Stimulated activated CD4-positive, alpha-beta T cell treated with anti-CD3 and anti-CD28 coated beads, Interleukin-4, amount 100 ng/mL, for 4 hours (primary cell): ENCODE measurements at regions not wholly inside any gene's neighbourhood (a gene's known extent, or its start where the extent isn't known, plus 50 kb on each side); places are given as distances from the start of the nearest gene placed in this dataset.

Source experiments
- DNase-seq, 2 experiments: peaks; one replicate each; pipeline ENCODE4 v3.0.0-alpha.2; 2020

DNA sequence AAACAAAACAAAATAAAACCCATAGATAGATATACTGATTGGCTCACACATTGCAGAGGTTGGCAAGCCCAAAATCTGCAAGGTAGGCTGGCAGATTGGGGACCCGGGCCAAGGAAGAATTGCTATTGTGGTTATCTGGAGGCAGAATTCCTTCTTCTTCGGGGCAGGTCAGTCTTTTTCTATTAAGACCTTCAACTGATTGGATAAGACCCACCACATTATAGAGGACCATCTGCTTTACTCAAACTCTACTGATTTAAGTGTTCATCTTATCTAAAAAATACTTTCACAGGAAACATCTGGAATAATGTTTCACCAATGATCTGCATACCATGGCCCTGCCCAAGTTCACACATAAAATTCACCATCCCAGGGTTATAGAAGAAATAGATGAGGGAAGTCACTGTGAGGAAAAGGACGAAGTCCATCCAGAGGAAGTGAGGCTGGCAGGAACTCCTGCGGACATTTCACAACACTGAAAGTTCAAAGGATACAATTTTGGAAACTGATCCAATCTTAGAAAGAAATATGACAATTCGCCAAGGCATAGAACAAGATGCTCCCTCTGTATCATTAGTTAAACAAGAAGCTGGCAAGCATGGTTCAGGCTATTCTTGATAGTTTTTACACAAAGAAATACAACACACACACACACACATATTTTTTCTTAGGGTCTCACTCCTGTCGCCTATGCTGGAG is 127.6 kb upstream of the MED13L start:
- DNase-seq: no peak

DNA sequence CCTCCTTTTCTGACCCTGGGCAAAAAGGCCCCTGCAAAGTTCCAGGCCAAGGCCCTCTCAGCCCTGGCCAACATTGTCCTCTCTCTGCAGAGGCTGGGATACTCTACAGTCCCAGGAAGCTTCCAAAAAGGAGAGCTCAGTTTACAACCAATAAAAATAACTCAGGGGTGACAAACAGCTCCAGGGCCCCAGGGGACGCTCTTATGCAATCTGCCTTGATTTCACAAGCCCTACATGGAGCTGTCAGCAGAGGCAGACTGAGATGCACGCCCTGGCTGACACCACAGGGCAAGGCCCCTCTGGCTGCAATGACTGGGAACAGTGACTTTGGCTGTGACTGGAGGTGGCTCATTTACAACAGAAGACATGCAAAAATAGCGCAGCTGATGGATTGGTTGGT is 129.0 kb upstream of the MED13L start:
- DNase-seq: no peak

DNA sequence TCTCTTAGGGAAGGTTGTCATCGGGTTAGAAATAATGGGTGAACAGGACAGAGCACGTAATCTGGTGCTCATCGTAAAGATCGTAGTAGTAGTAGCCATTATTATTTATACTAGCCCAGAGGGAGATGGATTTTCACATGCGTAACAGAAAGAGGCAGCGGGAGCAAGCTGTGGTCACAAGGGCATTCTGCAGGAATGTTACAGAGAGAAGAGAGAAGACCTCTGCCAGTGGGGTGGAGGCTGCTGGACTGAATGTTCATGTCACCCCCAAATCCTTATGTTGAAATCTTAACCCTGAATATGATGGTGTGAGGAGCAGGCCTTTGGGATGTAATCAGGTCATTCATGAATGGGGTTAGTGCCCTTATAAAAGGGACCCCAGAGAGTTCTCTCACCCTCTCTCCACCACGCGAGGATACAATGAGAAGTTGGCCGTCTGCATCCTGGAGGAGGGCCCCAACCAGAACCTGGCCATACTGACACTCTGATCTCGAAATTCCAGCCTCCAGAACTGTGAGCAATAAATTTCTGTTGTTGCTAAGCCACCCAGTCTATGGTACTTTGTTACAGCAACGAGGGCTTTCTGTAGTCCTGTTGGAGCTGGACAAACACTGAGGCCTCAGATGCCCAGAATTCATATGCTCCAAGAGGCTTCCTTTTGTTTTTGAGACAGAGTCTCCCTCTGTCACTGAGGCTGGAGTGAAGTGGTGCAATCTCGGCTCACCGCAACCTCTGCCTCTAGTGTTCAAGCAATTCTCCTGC is 131.2 kb upstream of the MED13L start:
- no peak for DNase-seq

DNA sequence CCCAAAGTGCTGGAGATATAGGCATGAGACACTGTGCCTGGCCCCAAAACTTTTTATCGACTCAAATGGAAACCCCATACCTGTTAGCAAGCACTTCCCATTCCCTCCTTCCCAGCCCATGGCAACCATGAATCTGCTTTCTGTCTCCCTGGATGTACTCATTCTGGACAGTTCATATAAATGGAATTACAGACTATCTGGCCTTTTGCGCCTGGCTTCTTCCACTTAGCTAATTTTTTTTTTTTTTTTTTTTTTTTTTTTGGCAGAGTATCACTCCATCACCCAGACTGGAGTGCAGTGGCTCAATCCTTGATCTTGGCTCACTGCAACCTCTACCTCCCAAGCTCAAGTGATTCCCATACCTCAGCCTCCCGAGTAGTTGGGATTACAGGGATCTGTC is 134.5 kb upstream of the MED13L start:
- DNase-seq: no peak

DNA sequence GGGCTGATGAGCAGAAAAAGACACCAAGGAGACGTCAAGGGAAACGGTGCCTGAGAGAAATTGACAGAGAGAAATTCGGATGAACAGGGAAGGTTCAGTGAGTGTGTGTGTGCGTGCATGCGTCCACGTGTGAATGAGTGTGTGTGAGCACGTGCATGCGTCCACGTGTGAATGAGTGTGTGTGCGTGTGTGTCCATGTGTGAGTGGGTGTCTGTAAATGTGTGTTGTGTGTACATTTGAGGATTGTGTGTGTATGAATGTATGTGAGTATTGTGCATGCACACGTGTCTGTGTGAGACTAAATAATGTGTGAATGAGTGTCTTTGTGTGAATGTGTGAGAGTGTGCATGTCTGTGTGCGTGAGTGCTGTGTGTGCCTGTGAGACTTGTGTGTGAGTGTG is 137.4 kb upstream of the MED13L start:
- no peak for DNase-seq

DNA sequence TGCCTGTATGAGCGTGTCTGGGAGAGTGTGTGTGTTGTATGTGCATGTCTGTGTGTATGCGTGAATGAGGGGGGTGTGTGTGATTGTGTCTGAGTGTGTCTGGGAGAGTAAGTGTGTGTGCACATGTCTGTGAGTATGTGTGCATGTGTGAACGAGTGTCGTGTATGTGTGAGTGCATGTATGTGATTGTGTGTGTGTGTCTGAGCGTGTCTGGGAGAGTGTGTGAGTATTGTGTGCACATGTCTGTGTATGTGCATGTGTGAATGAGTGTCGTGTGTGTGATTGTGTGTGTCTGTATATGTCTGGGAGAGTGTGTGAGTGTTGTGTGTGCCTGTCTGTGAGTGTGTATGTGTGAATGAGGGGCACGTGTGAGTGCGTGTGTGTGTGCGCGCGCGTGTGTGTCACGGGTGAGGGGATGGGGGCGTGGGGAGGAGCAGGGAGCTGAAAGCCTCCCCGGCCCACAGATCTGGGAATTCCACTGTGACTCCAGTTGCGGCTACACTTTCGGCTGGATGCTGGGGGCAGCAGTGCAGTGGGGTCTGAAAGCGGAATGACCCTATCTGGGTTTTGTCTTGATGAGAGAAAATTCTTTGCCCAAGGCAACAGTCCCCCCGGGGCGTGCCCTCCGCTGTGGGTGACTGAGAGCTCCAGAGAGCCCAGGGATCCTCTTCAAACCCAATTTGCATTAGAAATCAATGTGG is 138.1 kb upstream of the MED13L start:
- no peak for DNase-seq

DNA sequence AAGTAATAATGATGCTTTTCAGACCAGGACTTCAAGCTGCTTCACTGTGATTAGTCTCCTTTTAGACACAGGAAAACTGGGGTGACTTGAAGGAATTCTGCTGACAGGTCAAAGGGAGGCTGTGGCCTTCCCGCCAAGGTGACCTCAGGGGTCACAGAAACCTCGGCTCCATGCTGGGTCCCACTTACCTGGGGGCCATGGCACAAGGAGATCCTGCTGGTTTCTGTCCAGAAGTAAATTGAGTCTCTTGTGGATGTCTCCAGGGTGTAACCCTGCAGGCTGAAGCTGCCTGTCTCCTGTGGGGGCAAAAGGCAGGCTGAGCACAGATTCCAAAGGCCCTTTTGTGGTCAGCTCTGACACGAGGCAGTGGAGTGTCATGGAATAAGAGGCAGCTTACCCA is 138.7 kb upstream of the MED13L start:
- no peak for DNase-seq

DNA sequence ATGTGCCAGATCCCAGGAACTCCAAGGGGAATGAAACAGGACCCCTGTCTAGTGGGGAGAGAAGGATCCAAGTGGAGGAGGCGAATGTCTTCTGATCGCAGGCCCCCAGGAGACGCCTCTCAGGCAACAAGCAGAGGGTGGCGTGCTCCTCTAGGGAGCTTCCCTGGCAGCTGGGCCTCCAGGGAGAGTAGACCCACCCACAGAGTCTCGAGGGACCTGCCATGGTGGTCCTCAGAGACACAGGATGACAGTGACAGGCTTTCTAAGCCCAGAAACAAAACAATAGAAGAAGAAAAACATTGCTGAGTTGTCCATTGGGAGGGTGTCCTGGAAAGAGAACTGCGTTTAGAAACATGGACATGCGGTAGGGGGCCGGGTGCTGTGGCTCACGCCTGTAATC is 140.6 kb upstream of the MAP1LC3B2 start:
- DNase-seq: no peak

DNA sequence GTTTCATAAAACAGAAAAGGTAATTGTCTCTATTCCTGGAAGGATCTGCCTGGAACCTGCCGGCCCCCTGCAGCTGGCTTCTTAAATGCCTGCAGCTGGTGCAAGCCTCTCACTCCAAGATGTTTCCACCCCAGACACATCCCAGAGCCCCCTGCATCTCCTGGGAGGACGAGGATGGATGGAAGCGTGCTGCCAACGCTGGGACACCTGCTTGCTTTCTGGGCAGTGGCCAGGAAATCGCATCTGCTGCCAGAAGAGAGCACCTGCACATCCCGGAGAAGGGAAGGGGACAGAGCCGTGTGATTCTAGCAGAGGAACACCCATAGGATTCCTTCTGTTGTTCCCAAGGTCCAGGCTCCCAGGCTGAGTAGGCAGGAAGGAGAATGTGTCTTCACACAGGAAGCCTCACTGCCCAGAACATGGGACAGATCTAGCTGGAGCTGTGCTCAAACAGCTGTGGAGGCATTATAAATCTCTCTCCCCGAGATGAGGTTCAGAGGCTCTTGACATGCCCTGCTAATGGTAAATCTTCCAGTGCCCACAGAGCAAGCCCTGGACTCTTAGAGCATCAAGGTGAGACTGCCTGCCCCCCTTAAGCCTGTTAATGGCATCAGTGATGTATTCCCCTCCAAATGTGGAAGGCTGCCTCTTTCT is 138.8 kb upstream of the MAP1LC3B2 start:
- no peak for DNase-seq

DNA sequence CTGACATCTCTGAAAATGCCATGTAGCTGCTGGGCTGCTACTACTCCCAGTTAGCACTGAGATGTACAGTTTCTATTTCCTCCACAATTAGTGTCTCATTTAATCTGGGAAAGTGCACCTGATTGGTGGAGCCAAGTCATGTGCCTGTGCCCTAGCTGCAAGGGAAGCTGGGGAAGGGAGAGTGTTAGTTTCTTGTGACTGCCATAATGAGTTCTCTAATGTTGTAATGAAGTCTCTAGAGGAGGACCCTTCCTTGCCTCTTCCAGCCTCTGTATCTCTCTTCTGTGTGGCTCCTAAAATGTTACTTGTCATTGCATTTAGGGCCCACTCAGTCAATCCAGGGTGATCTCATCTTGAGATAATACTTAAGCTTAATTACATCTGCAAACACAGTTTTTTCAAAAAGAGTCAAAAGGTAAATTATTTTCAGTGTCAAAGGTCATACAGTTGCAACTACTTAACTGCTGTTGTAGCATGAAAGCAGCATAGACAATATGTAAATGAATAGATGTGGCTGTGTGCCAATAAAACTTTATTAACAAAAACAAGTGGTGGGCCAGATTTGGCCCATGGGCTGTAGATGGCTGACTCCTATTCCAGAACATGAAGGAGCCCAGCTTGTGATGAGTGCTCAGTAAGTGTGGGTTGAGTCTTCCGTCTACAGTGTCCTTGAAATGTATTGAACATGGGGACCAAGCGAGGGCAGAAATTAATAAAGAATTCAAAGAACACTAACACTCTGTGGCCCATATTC is 137.2 kb upstream of the MAP1LC3B2 start:
- no peak for DNase-seq

DNA sequence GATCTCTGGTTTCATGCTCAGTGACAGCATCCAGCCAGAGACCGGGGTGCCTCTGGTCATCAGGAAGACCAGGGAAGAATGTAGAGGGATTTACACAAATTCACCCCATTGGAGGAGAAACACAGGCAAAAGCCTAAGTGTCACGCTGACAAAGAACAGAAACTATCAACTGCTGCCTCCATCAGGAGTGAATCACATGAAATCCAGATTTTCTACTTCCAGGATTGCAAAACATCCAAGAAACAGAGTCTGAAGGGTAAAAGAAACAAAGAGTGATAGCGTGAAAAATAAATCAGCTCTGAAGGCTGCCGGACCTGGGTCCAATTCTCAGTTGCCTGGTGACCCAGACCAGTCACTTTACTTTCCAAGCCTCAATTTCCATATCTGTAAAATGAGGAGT is 136.1 kb upstream of the MAP1LC3B2 start:
- no peak for DNase-seq

DNA sequence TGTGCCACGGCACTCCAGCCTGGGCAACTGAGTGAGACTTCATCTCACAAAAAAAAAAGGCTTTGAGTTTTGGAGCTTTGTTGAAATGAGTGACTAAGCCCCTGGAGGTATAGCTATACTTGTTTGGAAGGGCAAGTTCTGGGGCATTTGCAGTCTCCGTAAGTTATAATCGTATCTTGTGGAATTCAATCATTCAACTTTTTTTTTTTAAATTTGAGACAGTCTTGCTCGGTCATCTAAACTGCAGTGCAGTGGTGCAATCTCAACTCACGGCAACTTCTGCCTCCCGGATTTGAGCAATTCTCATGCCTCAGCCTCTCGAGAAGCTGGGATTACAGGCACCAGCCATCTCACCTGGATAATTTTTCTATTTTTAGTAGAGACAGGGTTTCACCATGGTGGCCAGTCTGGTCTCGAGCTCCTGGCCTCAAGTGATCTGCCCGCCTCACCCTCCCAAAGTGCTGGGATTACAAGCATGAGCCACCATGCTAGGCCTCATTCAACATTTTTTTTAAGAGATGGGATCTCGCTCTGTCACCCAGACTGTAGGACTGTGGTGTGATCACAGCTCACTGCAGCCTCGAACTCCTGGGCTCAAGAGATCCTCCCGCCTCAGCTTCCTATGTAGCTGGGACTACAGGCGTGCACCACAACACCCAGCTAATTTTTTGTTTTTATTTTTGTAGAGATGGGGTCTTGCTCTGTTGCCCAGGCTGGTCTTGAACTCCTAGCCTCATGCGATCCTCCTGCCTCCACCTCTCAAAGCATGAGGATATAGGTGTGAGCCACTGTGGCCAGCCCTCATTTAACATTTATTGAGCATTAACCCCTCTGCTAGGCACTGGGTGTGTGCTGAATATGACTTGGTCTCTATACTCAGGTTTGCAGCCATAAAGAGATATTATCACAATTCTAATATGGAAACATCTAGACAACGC is 133.7 kb upstream of the MAP1LC3B2 start:
- DNase-seq: no peak

DNA sequence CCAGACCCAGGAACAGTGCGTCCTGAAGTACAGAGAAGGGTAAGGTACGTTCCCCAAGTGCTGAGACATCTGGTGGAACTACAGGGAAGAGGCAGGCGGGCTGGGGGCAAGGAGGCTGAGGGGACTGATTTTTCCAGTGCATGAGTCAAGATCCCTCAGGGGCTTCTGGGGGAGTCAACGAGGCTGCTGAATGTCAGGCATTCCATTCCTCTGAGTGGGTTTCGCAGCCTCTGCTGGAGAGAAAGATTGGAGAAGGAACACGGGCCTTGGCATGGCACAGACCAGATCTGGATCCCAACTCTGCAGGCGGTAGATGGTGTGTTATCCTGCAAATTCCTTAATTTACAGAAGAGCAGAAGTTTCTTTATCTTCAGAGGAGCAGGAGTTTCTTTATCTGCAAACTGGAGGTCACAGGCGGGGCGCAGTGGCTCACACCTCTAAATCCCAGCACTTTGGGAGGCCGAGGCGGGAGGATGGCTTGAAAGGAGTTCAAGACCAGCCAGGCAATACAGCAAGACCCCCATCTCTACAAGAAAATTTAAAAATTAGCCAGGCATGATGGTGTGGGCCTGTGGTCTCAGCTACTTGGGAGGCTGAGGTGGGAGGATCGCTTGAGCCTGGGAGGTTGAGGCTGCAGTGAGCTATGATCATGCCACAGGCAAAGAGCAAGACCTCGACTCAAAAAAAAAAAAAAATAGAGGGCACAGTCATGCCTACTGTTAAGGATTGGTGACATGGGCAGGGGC is 132.6 kb upstream of the MAP1LC3B2 start:
- no peak for DNase-seq

DNA sequence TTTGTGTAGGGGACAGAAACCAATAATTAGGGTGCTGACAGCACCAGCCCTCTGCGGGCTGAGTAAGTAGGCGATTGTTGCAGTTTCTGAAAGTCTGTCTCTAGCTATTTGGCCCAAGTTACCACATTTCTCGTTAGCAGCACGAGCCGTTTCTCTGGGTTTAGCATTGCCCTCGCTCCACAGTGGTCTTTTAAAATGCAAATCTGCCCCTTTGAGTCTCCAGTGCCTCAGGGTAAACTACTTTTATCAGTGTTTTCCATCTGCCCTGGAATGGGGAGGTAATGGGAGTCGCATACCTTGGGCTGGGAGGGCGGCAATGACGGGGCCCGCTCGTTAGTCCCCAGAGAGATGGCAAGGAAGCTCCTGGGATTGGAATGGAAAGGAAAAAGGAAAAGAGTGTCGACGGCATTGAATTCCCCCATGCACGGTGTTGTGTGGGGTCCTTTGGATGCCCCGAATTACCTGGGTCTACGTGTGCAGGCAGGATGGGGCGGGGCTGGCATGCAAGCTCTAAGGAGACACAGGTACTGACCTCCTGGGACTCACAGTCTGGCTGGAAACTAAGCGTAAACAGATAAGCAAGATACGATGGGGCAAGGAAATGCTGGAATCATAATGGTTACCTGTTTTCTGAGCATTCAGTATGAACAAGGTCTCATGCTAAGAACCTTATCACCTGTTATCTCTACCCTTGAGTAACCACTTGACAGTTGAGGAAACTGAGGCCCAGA is 131.8 kb upstream of the MAP1LC3B2 start:
- DNase-seq: no peak

DNA sequence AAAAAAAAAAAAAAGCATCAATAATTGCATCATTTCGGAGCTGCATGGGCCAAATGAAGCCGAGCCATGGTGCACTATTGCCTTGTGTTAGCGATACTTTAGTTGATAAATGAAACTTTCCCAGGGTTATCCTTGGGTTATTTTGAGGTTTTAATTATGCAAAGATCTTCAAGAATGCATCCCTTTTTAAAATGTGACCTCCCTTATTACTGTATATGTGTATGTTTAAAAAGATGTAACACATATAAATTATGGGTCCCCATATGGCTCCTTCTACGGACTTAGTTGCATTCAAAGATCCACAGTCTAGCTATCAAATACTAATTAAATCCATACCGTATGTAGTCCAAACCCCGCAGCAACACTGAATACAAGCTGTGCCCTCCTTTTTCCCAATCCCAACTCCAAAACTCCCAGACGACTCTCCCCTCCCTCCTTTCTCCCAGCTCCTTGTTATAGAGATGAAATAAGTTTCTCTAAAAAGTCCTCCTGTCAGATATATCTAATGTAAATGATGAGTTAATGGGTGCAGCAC is 129.3 kb upstream of the MAP1LC3B2 start:
- DNase-seq: no peak

DNA sequence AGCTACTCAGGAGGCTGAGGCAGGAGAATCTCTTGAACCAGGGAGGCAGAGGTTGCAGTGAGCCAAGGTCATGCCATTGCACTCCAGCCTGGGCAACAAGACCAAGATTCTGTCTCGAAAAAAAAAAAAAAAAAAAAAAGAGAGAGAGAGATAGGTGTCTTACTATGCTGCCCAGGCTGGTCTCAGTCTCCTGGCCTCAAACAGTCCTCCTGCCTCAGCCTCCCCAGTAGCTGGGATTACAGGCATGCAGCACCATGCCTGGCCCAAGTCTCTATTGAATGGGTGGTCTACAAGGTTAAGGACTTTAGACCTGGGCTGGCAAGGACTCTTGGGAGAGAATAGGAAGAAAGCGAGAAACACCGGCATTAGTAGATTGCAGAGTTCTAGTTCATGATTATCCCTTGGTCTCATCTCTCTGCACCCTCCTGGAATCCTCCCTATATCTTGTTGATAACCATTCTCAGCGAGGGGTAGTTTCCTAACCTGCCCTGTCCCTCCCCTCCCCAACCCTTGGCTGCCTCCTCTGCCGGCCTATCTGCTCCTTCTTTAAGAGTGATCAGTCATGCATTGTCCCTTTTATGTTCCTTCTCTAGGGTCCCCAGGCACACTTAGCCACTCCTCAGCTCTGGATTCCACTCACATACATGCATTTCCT is 128.1 kb upstream of the MAP1LC3B2 start:
- no peak for DNase-seq

DNA sequence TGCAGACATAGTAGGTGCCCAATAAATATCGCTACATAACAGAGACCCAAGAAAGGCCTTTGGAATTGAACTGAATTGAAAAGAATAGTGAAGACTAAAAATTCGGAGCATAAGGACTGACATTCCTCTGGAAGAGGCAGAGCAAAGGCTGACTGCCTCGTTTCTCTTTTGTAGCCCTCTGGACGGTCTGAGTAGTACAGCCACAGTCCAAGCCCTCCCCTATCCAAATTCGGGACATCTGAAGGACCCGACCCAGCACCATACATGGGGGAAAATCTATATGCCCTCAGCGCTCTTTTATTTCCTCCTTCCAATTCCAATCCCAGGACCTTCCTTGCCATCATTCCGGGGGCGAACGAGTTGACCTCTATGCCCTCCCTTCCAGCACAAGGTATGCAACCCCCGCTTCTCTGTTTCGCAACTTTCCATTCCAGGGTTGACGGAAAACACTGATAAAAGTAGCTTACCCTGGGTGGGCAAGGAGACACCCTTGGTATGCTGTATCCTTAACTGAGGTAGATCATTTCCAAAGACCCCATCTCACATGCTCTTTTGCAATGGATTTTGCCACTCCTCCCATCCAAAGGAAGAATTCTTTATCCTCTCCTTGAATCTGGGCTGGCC is 127.4 kb upstream of the MAP1LC3B2 start:
- no peak for DNase-seq

DNA sequence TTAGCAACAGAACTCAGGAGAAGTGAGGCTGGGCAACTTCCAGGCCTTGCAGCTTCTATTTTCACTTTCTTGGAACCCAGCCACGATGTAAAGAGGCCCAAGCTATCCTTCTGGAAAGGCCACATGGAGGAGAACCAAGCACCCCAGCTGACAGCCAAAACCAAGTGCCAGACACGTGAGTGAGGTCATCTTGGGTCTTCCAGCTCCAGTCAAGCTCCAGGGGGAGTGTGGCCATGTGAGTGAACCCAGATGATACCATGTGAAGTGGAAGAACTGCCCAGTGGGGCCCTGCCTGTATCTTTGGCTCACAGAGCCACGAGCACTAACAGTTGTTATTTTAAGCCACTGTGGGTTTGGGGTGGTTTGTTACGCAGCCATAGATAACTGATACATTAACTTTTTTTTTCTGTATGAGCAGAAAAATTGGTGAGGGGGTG is 126.8 kb upstream of the MAP1LC3B2 start:
- no peak for DNase-seq

DNA sequence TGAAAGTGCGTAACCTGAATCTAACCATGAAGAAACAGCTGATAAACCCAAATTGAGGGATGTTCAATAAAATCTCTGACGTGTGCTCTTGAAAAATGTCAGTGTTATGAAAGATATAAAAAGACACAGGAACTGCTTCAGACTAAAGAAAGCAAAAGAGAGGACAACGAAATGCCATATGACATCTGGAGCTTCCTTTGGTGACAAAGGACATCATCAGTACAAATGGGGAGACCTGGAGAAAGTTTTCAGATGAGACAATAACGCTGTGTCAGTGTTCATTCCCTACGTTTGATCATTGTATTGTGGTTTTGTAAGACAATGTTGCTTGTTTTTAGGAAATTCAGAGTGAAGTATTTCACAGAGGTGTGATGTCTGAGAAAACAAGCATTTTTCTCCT is 125.9 kb upstream of the MAP1LC3B2 start:
- DNase-seq: no peak
